ENCODE measurements at regions not wholly inside any gene's neighbourhood (a gene's known extent, or its start where the extent isn't known, plus 50 kb on each side); places are given as distances from the start of the nearest gene placed in this dataset. TPM values are rescaled to one million over a fixed set of nuclear protein-coding genes. Genes with fewer than 3 reads are reported as not detected.
"Not testable (repeated sequence)": the region's sequence is repeated elsewhere in the genome, so short reads cannot be mapped to it uniquely, and the experiment has no call there.

DNA sequence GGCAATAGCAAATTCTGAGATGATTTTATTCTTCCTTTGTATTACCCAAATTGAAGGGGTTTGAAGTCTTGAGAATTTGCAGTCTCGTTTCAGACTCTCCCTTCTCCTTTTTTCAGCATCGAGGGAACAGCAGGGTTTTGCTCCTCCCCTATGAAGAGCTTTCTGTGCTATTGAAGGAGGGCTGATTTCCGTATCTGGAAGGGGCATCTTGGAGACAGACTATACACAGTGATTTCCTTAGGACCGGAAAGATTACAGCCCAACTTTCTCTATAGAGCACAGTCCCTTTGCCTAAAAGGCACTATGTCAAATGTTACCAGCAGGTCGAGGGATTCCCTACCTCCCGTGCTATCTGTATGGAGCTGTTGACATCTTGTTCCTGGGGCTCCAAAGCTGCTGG lies 50.2 kb upstream of the ZNF195 start:
- not testable (repeated sequence) for H3K18ac ChIP-seq (ENCODE audit: low read length)

More for the DNA sequence above, 50.2 kb upstream of the ZNF195 start:
- H3K27ac ChIP-seq (replicated peaks; ENCODE audit: low read length); H3K36me3 ChIP-seq (replicated peaks in 1 of 2; ENCODE audit: control insufficient read depth in 2 of 2, insufficient read depth in 2 of 2, low read length in 2 of 2); H2AK5ac ChIP-seq (ENCODE audit: low read depth, low read length); H4K8ac ChIP-seq (ENCODE audit: low read depth, low read length); H3K4me2 ChIP-seq (ENCODE audit: insufficient read depth, low read length, poor library complexity, severe bottlenecking); H3K79me1 ChIP-seq (ENCODE audit: low read depth, low read length); H3K4me3 ChIP-seq (ENCODE audit: low read length in 2 of 2); H3K23ac ChIP-seq (ENCODE audit: low read depth, low read length, poor library complexity); H3K9me3 ChIP-seq (replicated peaks in 1 of 2; ENCODE audit: control insufficient read depth in 2 of 2, insufficient read depth in 1 of 2, low read depth in 1 of 2, low read length in 2 of 2); H3K27me3 ChIP-seq (ENCODE audit: control insufficient read depth in 3 of 3, insufficient read depth in 3 of 3, low read depth in 1 of 3, low read length in 3 of 3); H4K91ac ChIP-seq (ENCODE audit: low read depth, low read length, poor library complexity); H2AFZ ChIP-seq (ENCODE audit: low read length); H3K4me1 ChIP-seq (ENCODE audit: control insufficient read depth in 2 of 2, insufficient read depth in 1 of 2, low read depth in 1 of 2, low read length in 2 of 2); DNase-seq (ENCODE audit: low spot score); H3K14ac ChIP-seq (ENCODE audit: low read length); H3K4ac ChIP-seq (ENCODE audit: low read length); H2BK120ac ChIP-seq (ENCODE audit: low read depth, low read length); H2BK12ac ChIP-seq (ENCODE audit: low read length); H2BK5ac ChIP-seq (ENCODE audit: low read length); H2BK15ac ChIP-seq (ENCODE audit: low read length); H3K9ac ChIP-seq (ENCODE audit: low read depth, low read length, poor library complexity): not testable (repeated sequence)
- WGBS, 2 donors (ENCODE audit: extremely low coverage in 2 of 2, insufficient read length in 2 of 2, insufficient replicate concordance in 1 of 2): no CpG with 5 or more reads among the region's 6 CpGs

Small RNA genes in the stretch of these regions (small RNA-seq; reads per million reads assigned to genes)
- not detected for gene SNRPCP5 (ENCODE audit: insufficient read depth)

Data from neuronal stem cell (in vitro differentiated cells).